ENCODE measurements at regions not wholly inside any gene's neighbourhood (a gene's known extent, or its start where the extent isn't known, plus 50 kb on each side); places are given as distances from the start of the nearest gene placed in this dataset.

DNA sequence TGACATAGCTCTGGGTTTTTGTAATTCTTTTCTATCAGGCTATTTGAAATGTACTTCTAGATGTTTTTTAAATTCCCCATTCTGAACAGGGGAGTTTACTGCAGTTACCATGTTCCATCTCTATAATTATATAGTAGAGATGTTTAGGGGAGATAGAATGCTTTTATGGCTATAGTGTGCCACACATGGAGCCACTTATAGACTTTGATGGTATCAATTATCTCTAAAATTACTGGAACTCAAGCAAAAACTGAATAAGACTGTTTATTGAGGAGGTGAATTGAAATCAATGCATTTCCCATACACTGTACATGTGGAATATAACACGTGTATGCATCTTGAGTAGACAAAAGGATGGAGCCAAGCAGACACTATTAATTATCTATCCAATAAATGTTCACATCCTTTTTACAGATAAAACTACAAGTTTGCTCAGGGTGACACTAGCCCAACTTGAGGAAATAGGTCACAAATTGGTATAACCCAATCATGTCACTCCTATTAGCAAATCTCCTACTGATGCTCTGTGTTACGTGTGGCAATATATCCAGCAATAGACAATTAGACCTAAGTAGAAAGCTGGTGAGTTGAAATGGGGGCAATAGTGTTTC is 1882.6 kb downstream of the PCDH9 start:
- no peak overlapping the region for H3K56ac ChIP-seq (ENCODE audit: extremely low read depth, insufficient read depth, low read length)
- H2BK120ac ChIP-seq (ENCODE audit: low read depth, low read length): no peak overlapping the region
- H2BK20ac ChIP-seq (ENCODE audit: low read depth, low read length): no peak overlapping the region
- peaks cover 2% of the 10 kb centered on the region; the same call in 1 of the 2 replicates for H3K4me1 ChIP-seq (ENCODE audit: control insufficient read depth, insufficient read depth, low read length)
- no peaks in the 10 kb centered on the region for H3K9me3 ChIP-seq (ENCODE audit: control insufficient read depth, insufficient read depth, low read length)
- no peaks in the 10 kb centered on the region for H3K79me1 ChIP-seq (ENCODE audit: low read depth in 1 of 2, low read length in 2 of 2)
- no TSS peak for BruUV-seq (replicated peaks)
- H3K14ac ChIP-seq (replicated peaks; ENCODE audit: low read depth, low read length): no peak overlapping the region
- H4K20me1 ChIP-seq (ENCODE audit: insufficient read depth, low read length): no peaks in the 10 kb centered on the region
- H4K8ac ChIP-seq (ENCODE audit: low read depth in 2 of 2, low read length in 2 of 2): no peak overlapping the region
- no peak overlapping the region for H2BK5ac ChIP-seq (ENCODE audit: low read depth, low read length, poor library complexity, severe bottlenecking)
- no peak overlapping the region for H4K5ac ChIP-seq (ENCODE audit: low read depth, low read length)
- H3K27ac ChIP-seq (ENCODE audit: insufficient read depth, low read length): no peak overlapping the region
- H4K91ac ChIP-seq (ENCODE audit: insufficient read depth, low read depth, low read length): no peak overlapping the region
- H2AFZ ChIP-seq (replicated peaks; ENCODE audit: low read length, poor library complexity): no peak overlapping the region
- CTCF ChIA-PET: no interaction called here
- no peak overlapping the region for H3K18ac ChIP-seq (ENCODE audit: low read depth, low read length)
- H3K4me2 ChIP-seq (ENCODE audit: low read depth, low read length): no peak overlapping the region
- no peak overlapping the region for H3K4ac ChIP-seq (ENCODE audit: low read depth, low read length)
- H3K9me1 ChIP-seq (ENCODE audit: insufficient read depth, low read length): no peaks in the 10 kb centered on the region
- no peak overlapping the region for H2BK15ac ChIP-seq (ENCODE audit: low read depth, low read length)
- in situ Hi-C loops (cut with MboI; ENCODE audit: low sequenced_read_pairs) (no loop called here), intact Hi-C loops (cut with micrococcal nuclease) (no loop called here), dilution Hi-C loops (cut with HindIII; ENCODE audit: low sequenced_read_pairs, unreplicated experiment) (no loop called here)
- H3K27me3 ChIP-seq (ENCODE audit: control insufficient read depth, insufficient read depth, low read length): no peaks in the 10 kb centered on the region
- no peak for DNase-seq
- WGBS, 2 experiments (ENCODE audit: extremely low coverage in 2 of 2, insufficient read length in 1 of 2): no CpG with 5 or more reads among the region's 2 CpGs
- no peak overlapping the region for H3K23ac ChIP-seq (ENCODE audit: low read depth, low read length)
- TF ChIP-seq CHD1 (IDR thresholded peaks at IDR 0.05; ENCODE audit: low read depth, low read length): no peak
- TF ChIP-seq, protein P1, sequence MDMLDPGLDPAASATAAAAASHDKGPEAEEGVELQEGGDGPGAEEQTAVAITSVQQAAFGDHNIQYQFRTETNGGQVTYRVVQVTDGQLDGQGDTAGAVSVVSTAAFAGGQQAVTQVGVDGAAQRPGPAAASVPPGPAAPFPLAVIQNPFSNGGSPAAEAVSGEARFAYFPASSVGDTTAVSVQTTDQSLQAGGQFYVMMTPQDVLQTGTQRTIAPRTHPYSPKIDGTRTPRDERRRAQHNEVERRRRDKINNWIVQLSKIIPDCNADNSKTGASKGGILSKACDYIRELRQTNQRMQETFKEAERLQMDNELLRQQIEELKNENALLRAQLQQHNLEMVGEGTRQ (IDR thresholded peaks at IDR 0.05; ENCODE audit: low read depth, low read length): no peak
- no peaks in the 10 kb centered on the region for H3K36me3 ChIP-seq (ENCODE audit: control insufficient read depth, insufficient read depth, low read length)
- no peak overlapping the region for H3K4me3 ChIP-seq (ENCODE audit: insufficient read depth, low read depth, low read length)
- ATAC-seq (ENCODE audit: low read depth): no peak
- POLR2A ChIA-PET (ENCODE audit: unreplicated experiment): no interaction called here
- no peak overlapping the region for H3K9ac ChIP-seq (ENCODE audit: low read depth, low read length)
- H2AK9ac ChIP-seq (replicated peaks; ENCODE audit: low read depth, low read length, poor library complexity): no peak overlapping the region
- no peak overlapping the region for H2AK5ac ChIP-seq (ENCODE audit: low read depth, low read length)
